ENCODE measurements at regions not wholly inside any gene's neighbourhood (a gene's known extent, or its start where the extent isn't known, plus 50 kb on each side); places are given as distances from the start of the nearest gene placed in this dataset.

DNA sequence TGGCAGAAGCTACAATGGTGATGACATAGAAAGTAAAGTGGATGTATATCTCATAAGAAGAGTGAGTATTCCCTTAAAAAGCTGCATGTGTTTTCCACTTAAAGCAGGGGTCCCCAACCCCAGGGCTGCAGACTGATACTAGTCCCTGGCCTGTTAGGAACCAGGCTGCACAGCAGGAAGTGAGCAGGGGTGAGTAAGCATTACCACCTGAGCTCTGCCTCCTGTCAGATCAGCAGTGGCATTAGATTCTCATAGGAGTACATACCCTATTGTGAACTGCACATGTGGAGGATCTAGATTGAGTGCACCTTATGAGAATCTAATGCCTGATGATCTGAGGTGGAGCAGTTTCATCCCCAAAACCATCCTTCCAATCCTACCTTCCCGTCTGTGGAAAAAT lies 126.1 kb upstream of the CMC1 start (continued):
- no peak for TF ChIP-seq NFE2L2 (IDR thresholded peaks at IDR 0.05; ENCODE audit: low read length)
- TF ChIP-seq HMG20A (CRISPR knock-in tag; IDR thresholded peaks at IDR 0.05; ENCODE audit: borderline replicate concordance): no peak
- TF ChIP-seq NRL (CRISPR knock-in tag; IDR thresholded peaks at IDR 0.05; ENCODE audit: borderline replicate concordance): no peak
- no peak for TF ChIP-seq BRD4 (CRISPR knock-in tag; IDR thresholded peaks at IDR 0.05)
- TF ChIP-seq CREBL2 (CRISPR knock-in tag; IDR thresholded peaks at IDR 0.05; ENCODE audit: borderline replicate concordance): no peak
- TF ChIP-seq, protein P1, sequence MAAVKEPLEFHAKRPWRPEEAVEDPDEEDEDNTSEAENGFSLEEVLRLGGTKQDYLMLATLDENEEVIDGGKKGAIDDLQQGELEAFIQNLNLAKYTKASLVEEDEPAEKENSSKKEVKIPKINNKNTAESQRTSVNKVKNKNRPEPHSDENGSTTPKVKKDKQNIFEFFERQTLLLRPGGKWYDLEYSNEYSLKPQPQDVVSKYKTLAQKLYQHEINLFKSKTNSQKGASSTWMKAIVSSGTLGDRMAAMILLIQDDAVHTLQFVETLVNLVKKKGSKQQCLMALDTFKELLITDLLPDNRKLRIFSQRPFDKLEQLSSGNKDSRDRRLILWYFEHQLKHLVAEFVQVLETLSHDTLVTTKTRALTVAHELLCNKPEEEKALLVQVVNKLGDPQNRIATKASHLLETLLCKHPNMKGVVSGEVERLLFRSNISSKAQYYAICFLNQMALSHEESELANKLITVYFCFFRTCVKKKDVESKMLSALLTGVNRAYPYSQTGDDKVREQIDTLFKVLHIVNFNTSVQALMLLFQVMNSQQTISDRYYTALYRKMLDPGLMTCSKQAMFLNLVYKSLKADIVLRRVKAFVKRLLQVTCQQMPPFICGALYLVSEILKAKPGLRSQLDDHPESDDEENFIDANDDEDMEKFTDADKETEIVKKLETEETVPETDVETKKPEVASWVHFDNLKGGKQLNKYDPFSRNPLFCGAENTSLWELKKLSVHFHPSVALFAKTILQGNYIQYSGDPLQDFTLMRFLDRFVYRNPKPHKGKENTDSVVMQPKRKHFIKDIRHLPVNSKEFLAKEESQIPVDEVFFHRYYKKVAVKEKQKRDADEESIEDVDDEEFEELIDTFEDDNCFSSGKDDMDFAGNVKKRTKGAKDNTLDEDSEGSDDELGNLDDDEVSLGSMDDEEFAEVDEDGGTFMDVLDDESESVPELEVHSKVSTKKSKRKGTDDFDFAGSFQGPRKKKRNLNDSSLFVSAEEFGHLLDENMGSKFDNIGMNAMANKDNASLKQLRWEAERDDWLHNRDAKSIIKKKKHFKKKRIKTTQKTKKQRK (IDR thresholded peaks at IDR 0.05; ENCODE audit: low read length): no peak
- TF ChIP-seq ZKSCAN1 (IDR thresholded peaks at IDR 0.05; ENCODE audit: low read length): no peak
- TF ChIP-seq ZNF280D (CRISPR knock-in tag; IDR thresholded peaks at IDR 0.05): peak; percentile 14; the same call in 1 of the 2 replicates
- TF ChIP-seq SOX6 (IDR thresholded peaks at IDR 0.05): no peak
- TF ChIP-seq SOX6 (CRISPR knock-in tag; IDR thresholded peaks at IDR 0.05): peak; percentile 28; the same call in 1 of the 2 replicates
- TF ChIP-seq, protein P2, sequence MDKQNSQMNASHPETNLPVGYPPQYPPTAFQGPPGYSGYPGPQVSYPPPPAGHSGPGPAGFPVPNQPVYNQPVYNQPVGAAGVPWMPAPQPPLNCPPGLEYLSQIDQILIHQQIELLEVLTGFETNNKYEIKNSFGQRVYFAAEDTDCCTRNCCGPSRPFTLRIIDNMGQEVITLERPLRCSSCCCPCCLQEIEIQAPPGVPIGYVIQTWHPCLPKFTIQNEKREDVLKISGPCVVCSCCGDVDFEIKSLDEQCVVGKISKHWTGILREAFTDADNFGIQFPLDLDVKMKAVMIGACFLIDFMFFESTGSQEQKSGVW (CRISPR knock-in tag; IDR thresholded peaks at IDR 0.05; ENCODE audit: borderline replicate concordance): no peak
- no peak for TF ChIP-seq ASH2L (IDR thresholded peaks at IDR 0.05; ENCODE audit: insufficient read length, low read depth, low read length)
- no peak for TF ChIP-seq FOXK1 (CRISPR knock-in tag; IDR thresholded peaks at IDR 0.05; ENCODE audit: borderline replicate concordance, low read depth)
- TF ChIP-seq PHF21A (CRISPR knock-in tag; IDR thresholded peaks at IDR 0.05): 0 out of 2 replicates have a peak, but pooled peaks have one; percentile 6
- TF ChIP-seq, protein P3, sequence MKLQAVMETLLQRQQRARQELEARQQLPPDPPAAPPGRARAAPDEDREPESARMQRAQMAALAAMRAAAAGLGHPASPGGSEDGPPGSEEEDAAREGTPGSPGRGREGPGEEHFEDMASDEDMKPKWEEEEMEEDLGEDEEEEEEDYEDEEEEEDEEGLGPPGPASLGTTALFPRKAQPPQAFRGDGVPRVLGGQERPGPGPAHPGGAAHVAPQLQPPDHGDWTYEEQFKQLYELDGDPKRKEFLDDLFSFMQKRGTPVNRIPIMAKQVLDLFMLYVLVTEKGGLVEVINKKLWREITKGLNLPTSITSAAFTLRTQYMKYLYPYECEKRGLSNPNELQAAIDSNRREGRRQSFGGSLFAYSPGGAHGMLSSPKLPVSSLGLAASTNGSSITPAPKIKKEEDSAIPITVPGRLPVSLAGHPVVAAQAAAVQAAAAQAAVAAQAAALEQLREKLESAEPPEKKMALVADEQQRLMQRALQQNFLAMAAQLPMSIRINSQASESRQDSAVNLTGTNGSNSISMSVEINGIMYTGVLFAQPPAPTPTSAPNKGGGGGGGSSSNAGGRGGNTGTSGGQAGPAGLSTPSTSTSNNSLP (IDR thresholded peaks at IDR 0.05; ENCODE audit: low read depth, low read length): no peak
- no peak for TF ChIP-seq ZNF256 (CRISPR knock-in tag; conservative IDR thresholded peaks at IDR 0.05)
- TF ChIP-seq, protein P4, sequence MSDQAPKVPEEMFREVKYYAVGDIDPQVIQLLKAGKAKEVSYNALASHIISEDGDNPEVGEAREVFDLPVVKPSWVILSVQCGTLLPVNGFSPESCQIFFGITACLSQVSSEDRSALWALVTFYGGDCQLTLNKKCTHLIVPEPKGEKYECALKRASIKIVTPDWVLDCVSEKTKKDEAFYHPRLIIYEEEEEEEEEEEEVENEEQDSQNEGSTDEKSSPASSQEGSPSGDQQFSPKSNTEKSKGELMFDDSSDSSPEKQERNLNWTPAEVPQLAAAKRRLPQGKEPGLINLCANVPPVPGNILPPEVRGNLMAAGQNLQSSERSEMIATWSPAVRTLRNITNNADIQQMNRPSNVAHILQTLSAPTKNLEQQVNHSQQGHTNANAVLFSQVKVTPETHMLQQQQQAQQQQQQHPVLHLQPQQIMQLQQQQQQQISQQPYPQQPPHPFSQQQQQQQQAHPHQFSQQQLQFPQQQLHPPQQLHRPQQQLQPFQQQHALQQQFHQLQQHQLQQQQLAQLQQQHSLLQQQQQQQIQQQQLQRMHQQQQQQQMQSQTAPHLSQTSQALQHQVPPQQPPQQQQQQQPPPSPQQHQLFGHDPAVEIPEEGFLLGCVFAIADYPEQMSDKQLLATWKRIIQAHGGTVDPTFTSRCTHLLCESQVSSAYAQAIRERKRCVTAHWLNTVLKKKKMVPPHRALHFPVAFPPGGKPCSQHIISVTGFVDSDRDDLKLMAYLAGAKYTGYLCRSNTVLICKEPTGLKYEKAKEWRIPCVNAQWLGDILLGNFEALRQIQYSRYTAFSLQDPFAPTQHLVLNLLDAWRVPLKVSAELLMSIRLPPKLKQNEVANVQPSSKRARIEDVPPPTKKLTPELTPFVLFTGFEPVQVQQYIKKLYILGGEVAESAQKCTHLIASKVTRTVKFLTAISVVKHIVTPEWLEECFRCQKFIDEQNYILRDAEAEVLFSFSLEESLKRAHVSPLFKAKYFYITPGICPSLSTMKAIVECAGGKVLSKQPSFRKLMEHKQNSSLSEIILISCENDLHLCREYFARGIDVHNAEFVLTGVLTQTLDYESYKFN (CRISPR knock-in tag; conservative IDR thresholded peaks at IDR 0.05): 0 out of 2 replicates have a peak, but pooled peaks have one; percentile 8

Measured in HepG2 (cell line).